ENCODE measurements at regions not wholly inside any gene's neighbourhood (a gene's known extent, or its start where the extent isn't known, plus 50 kb on each side); places are given as distances from the start of the nearest gene placed in this dataset.
"Not testable (repeated sequence)": the region's sequence is repeated elsewhere in the genome, so short reads cannot be mapped to it uniquely, and the experiment has no call there.

- DNase-seq = no peak
Observed at GRCh38 chr7:110418659-110419280, 672.2 kb upstream of the LRRN3 start.

- no peak for DNase-seq
Observed at GRCh38 chr7:110420788-110421187, 670.1 kb upstream of the LRRN3 start.

DNA sequence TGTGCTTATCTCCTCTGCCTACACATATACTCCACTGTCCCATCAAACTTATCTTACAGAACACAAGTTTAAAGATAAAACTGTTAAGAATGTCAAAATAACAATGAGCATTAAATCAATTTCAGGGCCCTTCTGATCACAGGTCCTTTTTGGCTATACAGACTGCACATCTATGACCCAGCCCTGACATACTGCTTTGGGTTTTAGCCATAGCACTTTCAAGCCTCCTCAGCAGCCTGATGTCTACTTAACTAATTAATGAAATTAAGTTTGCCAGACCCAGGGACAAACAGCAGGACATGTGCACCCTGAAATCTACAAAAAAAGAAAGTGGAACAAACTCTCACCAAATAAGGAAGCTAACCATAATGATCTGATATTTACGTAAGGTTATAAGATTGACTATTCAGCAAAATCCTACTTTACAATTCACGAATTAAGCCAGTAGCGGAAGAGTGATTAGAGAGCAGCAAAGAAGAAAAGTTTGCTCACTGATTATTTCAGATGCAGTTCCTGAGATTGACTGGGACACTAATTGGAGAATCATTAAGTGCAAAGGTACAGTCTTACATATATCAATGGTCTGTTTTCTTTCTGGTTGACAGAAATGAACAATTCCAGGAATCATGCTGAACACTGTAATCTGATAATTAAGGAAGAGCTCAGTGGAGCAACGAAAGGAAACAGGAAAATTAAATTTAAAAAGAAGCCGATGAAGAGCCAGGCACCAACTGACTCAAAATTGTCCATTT, 669.3 kb upstream of the LRRN3 start:
- DNase-seq = no peak

- DNase-seq = no peak
Observed at GRCh38 chr7:110432061-110432553, 658.8 kb upstream of the LRRN3 start.

DNA sequence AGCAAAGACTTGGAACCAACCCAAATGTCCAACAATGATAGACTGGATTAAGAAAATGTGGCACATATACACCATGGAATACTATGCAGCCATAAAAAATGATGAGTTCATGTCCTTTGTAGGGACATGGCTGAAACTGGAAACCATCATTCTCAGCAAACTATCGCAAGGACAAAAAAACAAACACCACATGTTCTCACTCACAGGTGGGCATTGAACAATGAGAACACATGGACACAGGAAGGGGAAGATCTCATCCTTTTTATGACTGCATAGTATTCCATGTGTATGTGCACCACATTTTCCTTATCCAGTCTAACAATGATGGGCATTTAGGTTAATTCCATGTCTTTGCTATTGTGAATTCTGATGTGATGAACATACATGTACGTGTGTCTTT, 652.0 kb upstream of the LRRN3 start:
- not testable (repeated sequence) for DNase-seq

DNA sequence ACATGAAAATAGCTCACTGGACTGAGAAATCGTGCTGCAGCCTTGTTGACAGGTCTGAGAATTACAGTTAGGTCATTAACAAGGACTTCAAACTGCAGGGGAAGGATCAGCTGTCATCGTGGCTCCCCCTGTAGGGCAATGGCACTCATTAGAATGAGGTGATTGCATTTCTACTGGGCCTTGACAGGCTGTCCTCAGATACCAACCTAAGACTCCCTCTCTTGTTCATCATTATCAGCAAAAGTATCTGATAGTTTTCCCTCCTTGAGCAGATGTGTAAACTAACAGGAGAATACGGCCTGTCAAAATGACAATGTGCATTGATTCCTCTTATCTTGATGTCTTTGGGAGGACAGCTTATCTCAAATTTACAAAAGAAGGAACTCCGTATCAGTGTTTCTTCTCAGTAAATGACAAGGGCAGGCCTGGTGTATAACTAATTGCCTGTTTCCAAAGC, 648.5 kb upstream of the LRRN3 start:
- DNase-seq = no peak

- DNase-seq = no peak
Observed at GRCh38 chr7:110446658-110447057, 644.3 kb upstream of the LRRN3 start.

DNA sequence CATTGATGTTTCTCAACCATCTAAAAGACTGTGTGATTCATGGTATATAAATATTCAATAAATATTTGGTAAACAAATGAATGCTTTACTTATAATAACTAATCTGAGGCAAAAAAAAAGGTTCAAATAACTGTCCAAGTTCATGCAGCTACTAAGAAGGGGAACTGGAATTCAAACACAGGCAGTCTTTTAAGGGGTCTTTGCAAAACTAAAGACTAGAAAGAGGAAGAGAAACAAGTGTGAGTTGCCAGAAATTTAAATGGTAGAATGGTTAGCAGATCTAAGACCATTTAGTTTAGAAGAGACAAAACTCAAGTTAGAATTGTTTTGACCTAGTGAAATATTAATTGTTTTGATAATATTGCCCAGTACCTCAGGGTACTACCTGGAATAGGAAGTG, 642.0 kb upstream of the LRRN3 start:
- no peak for DNase-seq

- no peak for DNase-seq
Observed at GRCh38 chr7:110454713-110455112, 636.2 kb upstream of the LRRN3 start.

GRCh38 chr7:110461621-110462020, 629.3 kb upstream of the LRRN3 start:
- DNase-seq = no peak

GRCh38 chr7:110470420-110470819, 620.5 kb upstream of the LRRN3 start:
- no peak for DNase-seq

DNA sequence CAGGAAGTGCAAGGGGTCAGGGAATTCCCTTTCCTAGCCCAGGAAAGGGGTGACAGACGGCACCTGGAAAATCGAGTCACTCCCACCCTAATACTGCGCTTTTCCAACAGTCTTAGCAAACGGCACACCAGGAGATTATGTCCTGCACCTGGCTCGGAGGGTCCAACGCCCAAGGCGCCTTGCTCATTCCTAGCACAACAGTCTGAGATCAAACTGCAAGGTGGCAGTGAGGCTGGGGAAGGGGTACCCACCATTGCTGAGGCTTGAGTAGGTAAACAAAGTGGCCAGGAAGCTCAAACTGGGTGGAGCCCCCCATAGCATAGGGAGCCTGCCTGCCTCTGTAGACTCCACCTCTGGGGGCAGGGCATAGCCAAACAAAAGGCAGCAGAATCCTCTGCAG, 618.5 kb upstream of the LRRN3 start:
- DNase-seq = not testable (repeated sequence)

DNA sequence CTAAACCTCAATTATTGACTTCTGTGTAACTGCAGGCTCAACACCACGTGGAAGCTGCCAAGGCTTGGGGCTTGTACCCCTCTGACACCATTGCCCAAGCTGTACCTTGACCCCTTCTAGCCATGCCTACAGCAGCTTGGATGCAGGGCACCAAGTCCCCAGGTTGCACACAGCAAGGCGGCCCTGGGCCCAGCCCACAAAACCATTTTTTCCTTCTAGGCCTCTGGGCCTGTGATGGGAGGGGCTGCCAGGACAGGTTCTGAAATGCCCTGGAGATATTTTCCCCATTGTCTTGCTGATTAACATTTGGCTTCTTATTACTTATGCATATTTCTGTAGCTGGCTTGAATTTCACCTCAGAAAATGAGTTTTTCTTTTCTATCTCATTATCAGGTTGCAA, 610.0 kb upstream of the LRRN3 start:
- no peak for DNase-seq

- no peak for DNase-seq
Observed at GRCh38 chr7:110483553-110483952, 607.4 kb upstream of the LRRN3 start.

DNA sequence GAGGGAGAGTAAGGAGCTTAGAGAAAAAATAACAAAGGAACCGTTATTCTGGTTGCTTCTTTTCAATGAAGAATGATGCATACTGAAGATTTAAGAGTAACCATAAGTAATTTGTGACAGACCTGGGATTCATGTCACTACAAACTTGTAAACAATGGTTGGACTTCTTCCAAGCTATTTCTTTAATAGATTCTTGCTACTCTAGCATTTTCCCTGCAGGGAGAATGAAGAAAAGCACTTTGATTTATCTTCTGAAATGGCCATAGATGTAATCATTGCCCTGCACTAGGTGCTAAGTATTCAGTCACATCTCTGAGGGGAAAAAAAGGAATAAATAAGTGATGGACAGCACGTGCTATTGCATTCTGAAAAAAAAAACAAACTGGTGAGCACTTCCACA, 606.6 kb upstream of the LRRN3 start:
- DNase-seq = no peak

DNA sequence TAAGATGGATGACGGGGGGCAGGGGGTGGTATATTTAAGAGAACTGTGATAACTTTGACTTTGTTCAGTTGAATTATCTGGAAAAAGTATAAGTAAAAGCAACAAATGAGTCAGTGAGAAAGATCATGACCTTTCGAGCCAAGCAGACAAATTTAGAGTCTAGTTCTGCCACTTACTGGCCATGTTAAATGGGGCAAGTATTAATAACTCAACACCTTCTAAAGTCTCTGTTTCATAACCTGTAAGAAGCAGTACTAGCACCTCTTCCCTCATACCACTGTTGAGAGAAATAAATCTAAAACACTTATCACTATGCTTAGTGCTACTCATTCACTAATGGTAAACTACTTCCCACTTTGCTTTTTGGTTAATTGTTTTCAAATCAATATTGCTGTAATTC, 604.4 kb upstream of the LRRN3 start:
- DNase-seq = no peak

DNA sequence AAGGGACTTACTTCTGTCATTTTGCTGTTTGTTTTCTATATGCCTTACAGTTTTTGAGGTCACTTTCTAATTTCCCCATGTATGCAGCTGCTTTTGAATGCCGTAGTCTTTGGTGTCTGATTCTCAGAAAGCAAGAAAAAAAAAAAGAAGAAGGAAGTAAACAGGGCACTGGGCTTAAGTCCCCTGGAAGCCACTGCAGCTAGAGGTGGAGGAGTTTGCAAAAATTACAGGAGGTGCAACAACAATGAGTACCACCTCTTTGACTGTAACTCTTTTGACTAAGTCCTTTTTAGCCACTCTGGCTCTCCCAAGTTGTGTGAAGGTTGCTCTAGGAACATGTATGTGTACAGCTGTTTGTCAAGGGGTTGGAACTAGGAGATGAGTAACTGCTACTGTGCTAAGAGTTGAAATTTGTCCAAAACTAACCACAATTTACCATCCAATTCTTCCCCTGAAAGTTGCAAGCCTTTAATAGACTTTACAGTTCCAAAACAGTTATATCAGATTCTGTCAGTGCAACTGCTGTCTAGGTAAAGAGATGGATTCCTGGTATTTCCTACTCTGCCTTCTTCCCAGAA, 588.0 kb upstream of the LRRN3 start:
- DNase-seq = no peak

DNA sequence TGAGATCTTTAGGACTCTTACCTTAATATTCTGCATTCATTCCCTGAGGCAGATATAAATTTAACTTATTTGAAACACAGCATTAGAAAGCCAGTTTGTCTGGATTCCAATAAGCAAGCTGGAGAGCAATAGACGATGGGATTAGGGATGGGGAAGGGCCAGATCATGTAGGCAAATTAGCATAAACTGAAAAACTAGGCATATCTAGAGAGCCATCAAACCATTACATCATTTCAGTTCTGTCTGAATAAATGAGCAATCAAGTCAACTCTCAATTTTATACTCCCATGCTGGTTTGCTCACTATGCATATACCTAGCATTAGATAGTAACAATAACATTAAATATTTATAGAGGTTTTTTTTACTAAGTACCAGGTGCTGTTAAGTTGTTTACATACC, 583.6 kb upstream of the LRRN3 start:
- DNase-seq = no peak

DNA sequence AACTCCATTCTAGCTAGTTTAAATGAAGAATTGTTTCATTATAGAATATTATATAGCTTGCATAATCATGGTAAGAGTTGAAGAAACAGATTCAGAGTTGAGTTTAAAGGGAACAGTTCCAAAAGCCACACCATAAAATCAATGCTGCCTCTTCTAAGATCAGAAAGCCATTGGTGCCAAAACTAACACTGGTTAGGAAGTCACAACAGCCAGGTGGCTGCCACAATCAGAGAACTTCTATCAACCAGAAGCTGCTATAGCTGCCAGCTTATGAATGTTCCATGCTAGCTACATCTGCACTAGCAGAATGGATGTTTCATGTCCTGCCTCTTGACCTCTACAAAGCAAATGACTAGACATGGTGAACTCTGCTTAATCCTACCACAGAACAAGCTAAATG, 583.1 kb upstream of the LRRN3 start:
- DNase-seq = no peak

- not testable (repeated sequence) for DNase-seq
Observed at GRCh38 chr7:110514975-110515551, 575.9 kb upstream of the LRRN3 start.

GRCh38 chr7:110519851-110520250, 571.1 kb upstream of the LRRN3 start:
- DNase-seq = no peak

- no peak for DNase-seq
Observed at GRCh38 chr7:110521357-110521911, 569.5 kb upstream of the LRRN3 start.

GRCh38 chr7:110522061-110522760, 568.7 kb upstream of the LRRN3 start:
- DNase-seq = no peak
